GM19035 (cell line): ENCODE measurements at regions not wholly inside any gene's neighbourhood (a gene's known extent, or its start where the extent isn't known, plus 50 kb on each side); places are given as distances from the start of the nearest gene placed in this dataset.

Experiments used
- ATAC-seq: cut with Tn5 transposase; IDR thresholded peaks from one replicate; pipeline ENCODE4 v1.9.1; 2021; ENCODE audit not compliant: unreplicated experiment

GRCh38 chr11:112634995-112635737 lies 326.1 kb upstream of the NCAM1 start:
- ATAC-seq = no peak

- no peak for ATAC-seq
Measured at GRCh38 chr11:112637076-112637475, 324.1 kb upstream of the NCAM1 start.

- no peak for ATAC-seq
Measured at GRCh38 chr11:112637876-112638275, 323.3 kb upstream of the NCAM1 start.

- no peak for ATAC-seq
Measured at GRCh38 chr11:112639469-112639868, 321.8 kb upstream of the NCAM1 start.

- ATAC-seq = no peak
Measured at GRCh38 chr11:112643416-112643815, 317.8 kb upstream of the NCAM1 start.

GRCh38 chr11:112644410-112645131 lies 316.6 kb upstream of the NCAM1 start:
- peak; percentile 56 for ATAC-seq

GRCh38 chr11:112649856-112650255 lies 311.4 kb upstream of the NCAM1 start:
- ATAC-seq = no peak

GRCh38 chr11:112650527-112650926 lies 310.7 kb upstream of the NCAM1 start:
- ATAC-seq = no peak

GRCh38 chr11:112651386-112651785 lies 309.8 kb upstream of the NCAM1 start:
- no peak for ATAC-seq

- no peak for ATAC-seq
Measured at GRCh38 chr11:112652786-112653390, 308.3 kb upstream of the NCAM1 start.

- no peak for ATAC-seq
Measured at GRCh38 chr11:112655371-112655770, 305.8 kb upstream of the NCAM1 start.

- no peak for ATAC-seq
Measured at GRCh38 chr11:112656772-112657428, 304.3 kb upstream of the NCAM1 start.

- ATAC-seq = no peak
Measured at GRCh38 chr11:112658431-112658878, 302.8 kb upstream of the NCAM1 start.

GRCh38 chr11:112661146-112661545 lies 300.1 kb upstream of the NCAM1 start:
- ATAC-seq = no peak

GRCh38 chr11:112661571-112661970 lies 299.6 kb upstream of the NCAM1 start:
- no peak for ATAC-seq

- no peak for ATAC-seq
Measured at GRCh38 chr11:112662554-112662953, 298.7 kb upstream of the NCAM1 start.

- ATAC-seq = no peak
Measured at GRCh38 chr11:112663947-112664634, 297.1 kb upstream of the NCAM1 start.

- ATAC-seq = no peak
Measured at GRCh38 chr11:112665291-112665690, 295.9 kb upstream of the NCAM1 start.

- no peak for ATAC-seq
Measured at GRCh38 chr11:112666253-112666652, 295.0 kb upstream of the NCAM1 start.

- no peak for ATAC-seq
Measured at GRCh38 chr11:112670806-112671570, 290.2 kb upstream of the NCAM1 start.
